ENCODE measurements at regions not wholly inside any gene's neighbourhood (a gene's known extent, or its start where the extent isn't known, plus 50 kb on each side); places are given as distances from the start of the nearest gene placed in this dataset.

DNA sequence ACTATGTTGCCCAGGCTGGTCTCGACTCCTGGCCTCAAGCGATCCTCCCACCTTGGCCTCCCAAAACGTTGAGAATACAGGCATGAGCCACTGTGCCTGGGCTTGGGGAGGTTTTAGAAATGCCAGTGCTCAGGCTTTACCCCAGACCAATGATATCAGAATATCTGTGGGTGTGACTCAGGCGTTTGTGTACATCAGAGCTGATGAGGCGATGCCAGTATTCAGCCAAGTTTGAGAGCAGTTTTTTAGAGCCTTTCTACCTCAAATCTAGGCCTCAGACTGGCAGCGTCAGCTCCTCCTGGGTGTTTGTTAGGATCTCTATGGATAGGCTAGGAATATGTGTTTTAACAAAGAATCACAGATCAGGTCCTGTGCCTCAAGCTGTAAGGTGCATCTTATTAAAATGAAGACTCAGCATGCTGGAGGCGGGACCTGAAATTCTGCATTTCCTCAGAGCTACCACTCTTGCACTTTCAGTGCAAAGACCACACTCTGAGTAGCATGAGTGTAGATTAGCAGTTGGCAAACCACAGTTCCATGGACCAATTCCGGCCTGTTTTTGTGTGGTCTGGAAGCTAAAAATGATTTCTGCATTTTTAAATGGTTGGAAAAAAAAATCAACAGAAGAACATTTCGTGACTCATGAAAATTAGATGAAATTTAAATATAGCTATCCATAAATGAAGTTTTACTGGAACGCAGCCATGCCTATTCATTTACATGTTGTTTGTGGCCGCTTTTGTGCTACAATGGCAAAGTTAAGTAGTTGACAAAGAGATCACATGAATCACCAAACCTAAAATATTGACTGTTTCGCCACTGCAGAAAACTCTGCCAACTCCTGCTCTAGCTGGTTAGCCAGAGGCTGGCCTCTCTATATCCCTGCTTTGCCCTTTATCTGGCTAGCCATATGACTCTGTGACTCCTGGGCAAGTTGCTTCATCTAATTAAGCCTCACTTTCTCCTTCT, 92.2 kb downstream of the KLF4 start:
- no peak overlapping the region for H3K4me3 ChIP-seq (ENCODE audit: low read depth, low read length, poor library complexity, severe bottlenecking)
- no peak for TF ChIP-seq EZH2 (IDR thresholded peaks at IDR 0.05; ENCODE audit: borderline replicate concordance, low read depth, low read length, poor library complexity, severe bottlenecking)
- TF ChIP-seq, protein P1, sequence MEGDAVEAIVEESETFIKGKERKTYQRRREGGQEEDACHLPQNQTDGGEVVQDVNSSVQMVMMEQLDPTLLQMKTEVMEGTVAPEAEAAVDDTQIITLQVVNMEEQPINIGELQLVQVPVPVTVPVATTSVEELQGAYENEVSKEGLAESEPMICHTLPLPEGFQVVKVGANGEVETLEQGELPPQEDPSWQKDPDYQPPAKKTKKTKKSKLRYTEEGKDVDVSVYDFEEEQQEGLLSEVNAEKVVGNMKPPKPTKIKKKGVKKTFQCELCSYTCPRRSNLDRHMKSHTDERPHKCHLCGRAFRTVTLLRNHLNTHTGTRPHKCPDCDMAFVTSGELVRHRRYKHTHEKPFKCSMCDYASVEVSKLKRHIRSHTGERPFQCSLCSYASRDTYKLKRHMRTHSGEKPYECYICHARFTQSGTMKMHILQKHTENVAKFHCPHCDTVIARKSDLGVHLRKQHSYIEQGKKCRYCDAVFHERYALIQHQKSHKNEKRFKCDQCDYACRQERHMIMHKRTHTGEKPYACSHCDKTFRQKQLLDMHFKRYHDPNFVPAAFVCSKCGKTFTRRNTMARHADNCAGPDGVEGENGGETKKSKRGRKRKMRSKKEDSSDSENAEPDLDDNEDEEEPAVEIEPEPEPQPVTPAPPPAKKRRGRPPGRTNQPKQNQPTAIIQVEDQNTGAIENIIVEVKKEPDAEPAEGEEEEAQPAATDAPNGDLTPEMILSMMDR (conservative IDR thresholded peaks at IDR 0.05; ENCODE audit: low read depth, low read length): no peak
- BruUV-seq (replicated peaks): no TSS peak
- no peaks in the 10 kb centered on the region for H3K9me3 ChIP-seq (ENCODE audit: low read depth, low read length, poor library complexity, severe bottlenecking)
- intact Hi-C loops (cut with micrococcal nuclease; ENCODE audit: unreplicated experiment): no loop called here
- CTCF ChIA-PET: no interaction called here
- H3K4me1 ChIP-seq (ENCODE audit: insufficient read depth, low read length, poor library complexity, severe bottlenecking): no peaks in the 10 kb centered on the region
- no peaks in the 10 kb centered on the region for H3K36me3 ChIP-seq (ENCODE audit: insufficient read depth, low read length, poor library complexity, severe bottlenecking)
- POLR2A ChIA-PET (ENCODE audit: low non-redundant PET): interaction anchor here (0.7 kb wide), 1 partner anchor 93 kb away, joined by 3 read pairs; no protein-coding TSS in a partner anchor
- H3K27me3 ChIP-seq (replicated peaks; ENCODE audit: insufficient read depth, low read depth, low read length, poor library complexity): no peaks in the 10 kb centered on the region
- no peak for DNase-seq (ENCODE audit: low spot score)
- H3K27ac ChIP-seq (ENCODE audit: low read depth, low read length, poor library complexity, severe bottlenecking): no peak overlapping the region

DNA sequence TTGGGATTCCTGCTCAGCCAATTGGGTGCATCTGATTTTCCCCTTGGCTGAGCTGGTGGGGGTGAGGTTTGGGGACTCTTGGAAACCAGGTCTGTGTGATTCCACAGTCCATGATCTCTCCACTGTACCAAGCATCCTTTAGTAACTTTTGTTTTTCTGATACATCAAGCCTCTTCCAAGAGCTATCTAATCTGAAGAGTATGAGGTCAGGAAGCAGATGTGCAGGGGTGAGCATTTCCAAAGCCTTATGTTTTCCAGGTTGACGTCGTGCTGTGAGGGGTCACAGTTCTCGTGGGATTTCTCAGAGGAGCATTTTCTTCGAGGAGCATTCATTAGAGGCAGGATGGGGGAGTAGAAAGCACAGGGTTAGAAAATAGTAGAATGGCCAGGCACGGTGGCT, 95.3 kb downstream of the KLF4 start:
- Histone ChIP-seq H3K9me3 (ENCODE audit: low read depth, low read length, poor library complexity, severe bottlenecking) (no peaks in the 10 kb centered on the region), H3K4me3 (ENCODE audit: low read depth, low read length, poor library complexity, severe bottlenecking) (no peak overlapping the region), H3K4me1 (ENCODE audit: insufficient read depth, low read length, poor library complexity, severe bottlenecking) (no peaks in the 10 kb centered on the region), H3K27ac (ENCODE audit: low read depth, low read length, poor library complexity, severe bottlenecking) (no peak overlapping the region), H3K27me3 (replicated peaks; ENCODE audit: insufficient read depth, low read depth, low read length, poor library complexity) (no peaks in the 10 kb centered on the region), H3K36me3 (ENCODE audit: insufficient read depth, low read length, poor library complexity, severe bottlenecking) (no peaks in the 10 kb centered on the region)
- intact Hi-C loops (cut with micrococcal nuclease; ENCODE audit: unreplicated experiment): no loop called here
- TF ChIP-seq, protein P1 (conservative IDR thresholded peaks at IDR 0.05; ENCODE audit: low read depth, low read length): no peak
- TF ChIP-seq EZH2 (IDR thresholded peaks at IDR 0.05; ENCODE audit: borderline replicate concordance, low read depth, low read length, poor library complexity, severe bottlenecking): no peak
- no TSS peak for BruUV-seq (replicated peaks)
- DNase-seq (ENCODE audit: low spot score): no peak
- POLR2A ChIA-PET (ENCODE audit: low non-redundant PET): no interaction called here
- CTCF ChIA-PET: interaction anchor here (0.6 kb wide), 1 partner anchor 1560 kb away, joined by 3 read pairs; no protein-coding TSS in a partner anchor

DNA sequence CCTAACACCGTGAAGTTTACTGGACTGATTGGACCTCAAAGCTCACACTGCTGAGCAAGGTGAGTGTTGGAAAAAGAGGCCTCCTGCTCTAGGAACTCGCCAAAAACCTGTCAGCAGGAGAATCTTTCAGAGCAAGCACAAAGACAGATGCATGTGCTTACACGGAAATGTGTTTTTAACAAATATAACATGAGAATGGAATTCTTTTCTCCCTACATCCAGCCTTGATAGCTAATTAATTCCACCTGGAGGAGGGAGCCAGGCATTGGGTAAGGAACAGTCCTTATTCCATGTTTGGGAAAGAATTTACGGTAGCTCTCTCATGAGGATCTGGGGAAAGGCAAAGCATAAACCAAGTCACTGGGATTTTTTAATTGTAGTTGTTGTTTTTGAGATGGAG, 98.8 kb downstream of the KLF4 start:
- Histone ChIP-seq H3K36me3 (ENCODE audit: insufficient read depth, low read length, poor library complexity, severe bottlenecking) (no peaks in the 10 kb centered on the region), H3K4me1 (ENCODE audit: insufficient read depth, low read length, poor library complexity, severe bottlenecking) (no peaks in the 10 kb centered on the region), H3K4me3 (ENCODE audit: low read depth, low read length, poor library complexity, severe bottlenecking) (no peak overlapping the region), H3K27me3 (replicated peaks; ENCODE audit: insufficient read depth, low read depth, low read length, poor library complexity) (no peaks in the 10 kb centered on the region), H3K27ac (ENCODE audit: low read depth, low read length, poor library complexity, severe bottlenecking) (no peak overlapping the region), H3K9me3 (ENCODE audit: low read depth, low read length, poor library complexity, severe bottlenecking) (no peaks in the 10 kb centered on the region)
- no peak for TF ChIP-seq EZH2 (IDR thresholded peaks at IDR 0.05; ENCODE audit: borderline replicate concordance, low read depth, low read length, poor library complexity, severe bottlenecking)
- TF ChIP-seq, protein P1 (conservative IDR thresholded peaks at IDR 0.05; ENCODE audit: low read depth, low read length): no peak
- no peak for DNase-seq (ENCODE audit: low spot score)
- POLR2A ChIA-PET (ENCODE audit: low non-redundant PET): no interaction called here
- no TSS peak for BruUV-seq (replicated peaks)
- CTCF ChIA-PET: no interaction called here
- intact Hi-C loops (cut with micrococcal nuclease; ENCODE audit: unreplicated experiment): no loop called here
